HG03571 (cell line): ENCODE measurements at regions not wholly inside any gene's neighbourhood (a gene's known extent, or its start where the extent isn't known, plus 50 kb on each side); places are given as distances from the start of the nearest gene placed in this dataset.
"Not testable (repeated sequence)": the region's sequence is repeated elsewhere in the genome, so short reads cannot be mapped to it uniquely, and the experiment has no call there.

Experiments
- ATAC-seq: cut with Tn5 transposase; IDR thresholded peaks from one replicate; pipeline ENCODE4 v1.9.1; 2021; ENCODE audit not compliant: unreplicated experiment

DNA sequence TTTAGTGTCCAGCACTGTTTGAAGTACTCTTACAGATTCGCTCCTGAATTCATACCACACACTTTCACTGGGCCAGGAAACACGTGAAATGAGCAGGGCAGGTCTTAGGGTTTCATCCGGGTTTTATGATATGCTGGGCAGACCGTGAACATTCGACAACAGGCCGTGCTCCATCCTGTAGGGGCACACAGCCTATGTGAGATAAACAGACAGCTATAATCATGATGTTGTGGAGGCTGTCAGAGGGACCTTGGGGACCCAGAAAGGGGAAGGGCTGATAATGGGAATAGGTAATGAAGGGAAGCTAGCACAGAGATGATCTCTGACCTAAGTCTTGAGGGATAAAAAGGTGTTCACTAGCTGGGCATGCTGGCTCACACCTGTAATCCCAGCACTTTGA, 110.4 kb downstream of the RIN2 start:
- no peak for ATAC-seq

DNA sequence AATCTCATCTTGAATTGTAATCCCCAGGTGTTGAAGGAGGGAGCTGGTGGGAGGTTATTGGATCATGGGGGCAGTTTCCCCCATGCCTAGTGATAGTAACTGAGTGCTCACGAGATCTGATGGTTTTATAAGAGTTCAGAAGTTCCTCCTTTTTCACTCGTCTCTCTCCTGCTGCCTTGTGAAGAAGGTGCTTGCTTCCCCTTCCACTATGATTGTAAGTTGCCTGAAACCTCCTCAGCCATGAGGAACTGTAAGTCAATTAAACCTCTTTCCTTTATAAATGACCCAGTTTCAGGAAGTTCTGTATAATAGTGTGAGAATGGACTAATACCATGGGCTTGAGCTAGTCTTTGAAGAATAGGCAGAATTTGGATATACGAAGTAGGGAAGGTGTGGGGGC, 113.9 kb downstream of the RIN2 start:
- ATAC-seq, result no peak

- ATAC-seq, result no peak
Measured at GRCh38 chr20:19874040-19874727, 116.1 kb downstream of the RIN2 start.

DNA sequence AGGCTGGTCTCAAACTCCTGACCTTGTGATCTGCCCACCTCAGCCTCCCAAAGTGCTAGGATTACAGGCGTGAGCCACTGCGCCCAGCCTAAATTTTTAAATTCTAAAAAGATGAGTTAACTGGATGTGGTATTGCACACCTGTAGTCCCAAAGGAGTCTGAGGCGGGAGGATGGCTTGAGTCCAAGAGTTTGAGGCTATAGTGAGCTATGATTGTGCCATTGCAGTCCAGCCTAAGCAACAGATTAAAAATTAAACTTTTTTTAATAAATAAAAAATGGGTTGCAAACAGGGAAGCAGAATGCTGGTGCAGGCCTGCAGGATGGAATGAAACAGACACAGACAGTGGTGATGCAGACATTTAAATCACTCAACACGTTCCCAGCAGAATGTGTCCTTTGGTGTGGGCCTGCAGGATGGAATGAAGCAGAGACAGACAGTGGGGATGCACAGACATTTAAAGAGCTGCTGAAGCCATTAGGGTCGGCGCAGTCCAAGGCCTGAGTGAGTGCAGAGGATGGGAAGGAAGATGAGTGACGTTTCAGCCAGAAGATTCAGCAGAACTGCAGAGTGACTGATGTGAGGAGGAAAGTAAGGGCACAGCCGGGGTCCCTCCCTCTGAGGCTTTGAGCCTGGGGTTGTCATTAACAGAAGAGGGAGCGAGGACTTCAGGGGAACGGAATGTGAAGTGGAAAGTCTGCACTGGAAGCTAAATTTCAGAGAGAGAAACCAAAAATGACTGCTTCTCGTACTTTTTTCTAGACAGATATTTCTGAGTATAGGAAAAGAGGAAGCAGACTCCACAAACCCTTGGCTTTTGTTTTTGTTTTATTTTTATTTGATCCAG, 117.5 kb downstream of the RIN2 start:
- no peak for ATAC-seq

- ATAC-seq, result no peak
Measured at GRCh38 chr20:19876828-19877460, 118.9 kb downstream of the RIN2 start.

- not testable (repeated sequence) for ATAC-seq
Measured at GRCh38 chr20:19879874-19880255, 121.8 kb downstream of the RIN2 start.

DNA sequence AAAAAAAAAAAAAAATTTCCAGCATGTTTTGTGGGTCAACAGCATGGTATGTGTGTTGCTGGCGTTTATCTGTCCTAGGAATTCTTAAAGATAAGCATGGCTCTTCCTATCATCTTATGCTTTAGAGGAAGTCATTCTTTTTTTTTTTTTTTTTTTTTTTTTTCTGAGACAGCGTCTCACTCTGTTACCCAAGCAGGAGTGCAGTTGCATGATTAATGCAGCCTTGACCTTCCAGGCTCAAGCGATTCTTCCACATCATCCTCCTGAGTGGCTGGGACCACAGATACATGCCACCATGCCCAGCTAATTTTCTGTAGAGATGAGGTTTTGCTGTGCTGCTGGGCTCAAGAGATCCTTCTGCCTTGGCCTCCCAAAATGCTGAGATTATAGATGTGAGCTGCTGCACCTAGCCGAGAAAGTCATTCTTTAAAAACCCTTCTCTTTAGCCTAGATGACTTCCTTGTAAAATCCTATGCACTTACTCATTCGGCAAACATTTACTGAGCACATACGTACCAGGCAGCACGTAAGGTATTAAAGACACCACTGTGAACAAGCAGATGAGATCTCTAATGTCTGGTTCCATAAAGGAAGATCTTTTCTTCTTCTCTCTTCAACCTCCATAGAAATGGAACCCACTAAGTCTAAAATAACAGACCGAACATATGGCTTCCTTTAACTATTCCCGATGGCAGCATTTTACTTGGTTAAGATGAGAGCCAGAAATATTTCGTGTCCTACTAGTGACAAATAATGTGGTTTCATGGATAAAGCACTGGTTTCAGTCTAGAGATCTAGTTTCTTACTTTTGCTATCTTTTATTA, 122.4 kb downstream of the RIN2 start:
- no peak for ATAC-seq

- no peak for ATAC-seq
Measured at GRCh38 chr20:19881080-19881840, 123.2 kb downstream of the RIN2 start.

DNA sequence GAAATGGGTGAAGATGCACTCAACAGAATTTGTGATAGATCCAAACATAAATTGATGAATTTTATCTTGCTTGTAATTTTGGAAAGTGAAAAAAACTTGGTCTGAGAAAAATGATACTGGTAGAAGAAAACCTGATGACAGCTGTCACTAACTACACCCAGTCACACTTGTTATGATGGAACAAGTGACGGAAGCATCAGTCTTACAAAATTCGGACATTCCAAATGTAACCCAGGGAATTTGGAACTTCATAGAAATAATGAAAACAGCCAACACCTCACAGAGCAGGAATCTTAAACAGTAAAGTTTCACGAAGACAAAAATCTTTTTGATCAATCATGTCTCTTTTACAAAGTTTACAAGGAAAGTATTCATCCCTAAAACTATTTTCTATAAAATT, 123.9 kb downstream of the RIN2 start:
- no peak for ATAC-seq

GRCh38 chr20:19882446-19882845, 124.4 kb downstream of the RIN2 start:
- no peak for ATAC-seq

GRCh38 chr20:19883501-19883900, 125.4 kb downstream of the RIN2 start:
- ATAC-seq, result no peak

DNA sequence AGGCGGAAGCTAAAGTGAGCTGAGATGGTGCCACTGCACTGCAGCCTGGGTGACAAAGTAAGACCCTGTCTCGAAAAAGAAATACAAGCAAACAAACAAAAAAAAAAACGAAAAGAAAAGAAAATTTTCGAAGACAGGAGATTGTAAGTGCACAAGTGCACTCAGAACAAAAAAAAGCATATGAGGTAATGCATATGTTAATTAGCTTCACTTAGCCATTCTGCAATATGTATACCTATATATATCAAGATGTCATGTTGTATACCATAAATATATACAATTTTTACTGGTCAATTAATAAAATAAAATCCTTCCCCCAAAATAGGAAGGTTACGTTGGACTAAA, 127.5 kb downstream of the RIN2 start:
- no peak for ATAC-seq

GRCh38 chr20:19885939-19886660, 128.0 kb downstream of the RIN2 start:
- ATAC-seq, result no peak

GRCh38 chr20:19886661-19887288, 128.7 kb downstream of the RIN2 start:
- ATAC-seq, result no peak

GRCh38 chr20:19887556-19888268, 129.4 kb upstream of the NAA20 start:
- no peak for ATAC-seq

DNA sequence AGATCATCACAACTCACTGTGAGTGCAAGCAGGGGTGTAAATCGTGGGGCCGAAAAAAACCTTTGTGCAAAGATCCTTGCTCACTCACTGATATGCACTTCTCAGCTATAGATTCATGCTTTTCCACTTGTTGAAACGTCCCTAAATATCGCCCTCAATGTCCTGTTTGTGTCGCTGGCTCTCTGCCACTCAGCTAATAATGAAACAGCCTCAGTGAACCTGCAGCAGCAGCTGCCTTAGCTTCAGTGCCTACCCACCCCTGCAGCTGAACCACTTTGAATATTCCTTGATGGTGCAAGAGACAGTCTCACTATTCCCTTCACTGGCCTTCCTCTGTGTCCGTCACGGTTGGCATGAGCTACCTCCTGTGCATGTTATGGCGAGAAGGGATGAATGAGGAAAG, 128.9 kb upstream of the NAA20 start:
- no peak for ATAC-seq

- ATAC-seq, result no peak
Measured at GRCh38 chr20:19889011-19889953, 127.9 kb upstream of the NAA20 start.
